ENCODE measurements at regions not wholly inside any gene's neighbourhood (a gene's known extent, or its start where the extent isn't known, plus 50 kb on each side); places are given as distances from the start of the nearest gene placed in this dataset.

DNA sequence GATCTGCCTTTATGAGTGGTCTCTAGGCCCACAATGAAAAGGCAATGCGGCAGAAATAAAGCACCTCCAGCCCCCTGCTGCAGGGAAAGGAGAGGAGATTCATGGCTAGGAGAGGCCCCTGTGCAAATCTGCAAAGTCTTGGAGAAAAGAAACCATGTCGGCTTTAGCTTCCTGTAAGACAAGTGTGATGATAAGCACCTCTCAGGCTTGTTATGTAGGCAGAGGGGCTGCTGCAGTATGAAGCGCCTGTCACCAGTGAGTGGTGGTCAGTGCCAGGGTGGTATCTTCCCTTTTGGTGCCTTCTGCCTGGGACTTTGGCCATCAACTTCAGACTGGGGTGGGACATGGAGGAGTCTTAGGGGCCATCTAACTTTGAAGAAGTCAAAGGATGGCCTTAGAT is 59.2 kb upstream of the ARHGEF3 start:
- DNase-seq, result no peak

DNA sequence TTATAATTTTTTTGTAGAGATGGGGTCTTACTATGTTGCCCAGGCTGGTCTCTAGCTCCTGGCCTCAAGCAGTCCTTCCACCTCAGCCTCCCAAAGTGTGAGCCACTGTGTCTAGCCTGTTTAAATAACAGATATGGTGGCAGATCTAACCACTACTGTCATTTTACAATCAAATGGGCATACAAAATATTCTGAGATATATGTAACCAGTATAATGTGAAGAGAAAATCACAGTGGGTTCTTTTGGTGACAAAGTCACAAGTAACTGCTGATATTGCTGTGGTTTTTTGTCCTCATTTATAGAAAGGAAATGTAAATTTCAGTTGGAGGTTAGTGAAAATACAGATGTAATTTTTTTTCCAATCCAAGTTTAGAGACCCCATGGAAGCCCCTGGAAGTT is 58.6 kb upstream of the ARHGEF3 start:
- DNase-seq, result no peak

DNA sequence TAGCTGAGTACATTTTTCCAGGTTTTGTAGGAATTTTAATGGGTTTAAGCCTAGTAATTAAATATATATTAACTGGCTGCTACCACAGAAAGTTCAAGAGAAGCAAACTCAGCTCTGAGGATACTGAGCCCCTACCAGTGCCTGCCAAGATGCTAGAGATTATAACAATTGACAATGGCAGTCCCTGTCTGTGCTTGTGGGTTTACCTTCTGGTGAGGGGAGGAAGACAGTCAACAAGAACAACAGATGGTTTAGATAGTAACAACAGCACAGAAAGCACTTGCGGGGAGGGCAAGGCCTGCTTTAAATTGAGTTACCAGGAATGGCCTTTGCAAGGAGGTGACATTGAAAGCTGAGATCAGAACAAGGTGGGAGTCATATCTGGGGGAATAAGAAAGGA is 56.6 kb upstream of the ARHGEF3 start:
- DNase-seq, result peak; percentile 32 to 83

DNA sequence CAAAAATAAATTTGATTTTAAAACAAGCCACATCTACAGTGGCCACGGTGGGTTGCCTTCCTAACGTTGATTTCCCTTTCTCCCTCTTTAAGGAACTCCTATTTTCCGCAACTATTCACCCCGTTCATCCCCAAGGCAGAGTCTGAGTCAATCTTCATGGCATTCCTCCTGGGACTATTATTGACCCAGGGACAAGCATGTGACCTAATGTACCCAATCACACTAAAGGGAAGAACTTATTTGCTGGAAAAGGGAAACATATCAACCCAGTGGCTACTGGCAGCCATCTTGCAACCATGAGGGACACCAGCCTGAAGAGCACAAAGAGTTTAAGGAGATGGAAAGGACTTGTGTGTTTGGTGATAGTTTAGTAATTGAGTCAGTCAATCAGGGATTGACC is 55.4 kb upstream of the ARHGEF3 start:
- DNase-seq, result no peak

DNA sequence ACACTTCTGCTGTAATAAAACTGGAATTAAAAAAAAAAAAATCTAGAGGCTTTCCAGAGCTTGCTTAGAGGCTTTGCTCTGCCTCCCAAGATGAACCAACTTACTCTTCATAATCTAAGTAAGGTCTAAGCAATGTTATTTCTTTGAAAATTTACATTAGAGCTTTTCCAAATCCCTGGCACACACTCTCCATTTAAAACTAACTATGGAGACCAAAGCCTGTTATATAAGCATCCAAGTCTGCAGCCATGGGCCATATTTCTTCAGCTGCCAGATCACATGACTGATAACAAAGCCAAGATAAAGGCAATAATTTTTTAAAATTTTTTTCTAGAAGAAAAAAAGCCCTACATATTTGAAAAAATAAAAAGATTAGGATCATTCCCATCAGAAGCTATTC is 55.0 kb upstream of the ARHGEF3 start:
- no peak for DNase-seq

DNA sequence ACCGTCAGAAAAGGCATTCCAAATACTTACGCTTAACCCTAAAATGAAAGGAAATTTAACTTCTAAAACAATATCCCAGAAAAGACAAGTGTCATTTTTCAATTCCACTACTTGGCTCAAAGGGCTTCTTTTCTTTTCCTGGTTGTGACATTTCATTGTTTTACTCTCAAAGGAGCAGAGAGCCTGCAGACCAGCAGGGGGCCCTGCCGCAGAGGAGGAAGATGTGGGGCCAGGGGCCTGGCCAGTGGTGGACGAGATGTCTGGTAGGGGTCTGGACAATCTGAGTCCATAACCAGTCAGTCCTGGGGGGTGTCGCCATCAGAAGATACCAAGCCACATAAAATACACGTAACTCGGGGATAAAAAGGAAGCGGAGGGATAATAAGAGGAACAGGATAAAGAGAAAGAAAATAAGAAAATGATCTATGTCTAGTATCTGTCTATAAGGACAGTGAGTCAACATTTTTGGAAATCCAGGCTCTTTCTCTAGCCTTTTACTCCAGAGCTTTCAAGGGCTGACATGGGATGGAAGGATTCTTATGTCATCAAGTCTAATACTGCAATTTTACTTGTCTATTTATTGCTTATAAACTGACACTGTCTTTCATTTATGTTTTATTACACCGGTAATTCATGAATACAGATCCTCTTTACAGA is 54.2 kb upstream of the ARHGEF3 start:
- DNase-seq, result peak in 1 of 2 experiments; percentile 28

DNA sequence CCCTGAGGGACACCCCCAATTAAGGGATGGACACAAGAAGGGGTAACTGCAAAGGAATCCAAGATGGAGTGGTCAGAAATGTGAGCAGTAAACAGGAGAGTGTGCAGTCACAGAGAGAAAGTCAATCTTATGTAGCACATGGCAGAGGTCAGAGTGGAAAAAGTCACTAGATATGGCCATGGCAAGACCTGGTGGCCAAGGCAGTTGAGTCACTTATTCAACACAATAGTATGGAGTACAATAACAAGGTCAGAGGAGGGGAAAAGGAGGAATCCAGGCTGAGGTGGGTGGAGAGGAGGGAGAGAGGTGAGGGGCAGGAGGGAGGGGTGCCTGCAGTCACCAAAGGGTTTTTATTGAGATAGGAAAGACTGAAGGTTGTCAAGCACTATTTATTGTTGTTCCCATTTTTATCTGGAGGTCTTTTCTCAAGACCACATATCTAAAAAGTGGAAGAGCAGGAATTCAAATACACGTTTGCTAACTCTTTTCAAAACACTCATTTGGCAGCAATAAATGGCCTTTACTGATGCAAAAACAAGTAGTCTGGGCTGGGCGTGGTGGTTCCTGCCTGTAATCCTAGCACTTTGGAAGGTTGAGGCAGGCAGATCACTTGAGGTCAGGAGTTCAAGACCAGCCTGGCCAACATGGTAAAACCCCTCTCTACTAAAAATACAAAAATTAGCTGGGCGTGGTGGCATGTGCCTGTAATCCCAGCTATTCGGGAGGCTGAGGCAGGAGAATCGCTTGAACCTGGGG is 53.3 kb upstream of the ARHGEF3 start:
- no peak for DNase-seq

DNA sequence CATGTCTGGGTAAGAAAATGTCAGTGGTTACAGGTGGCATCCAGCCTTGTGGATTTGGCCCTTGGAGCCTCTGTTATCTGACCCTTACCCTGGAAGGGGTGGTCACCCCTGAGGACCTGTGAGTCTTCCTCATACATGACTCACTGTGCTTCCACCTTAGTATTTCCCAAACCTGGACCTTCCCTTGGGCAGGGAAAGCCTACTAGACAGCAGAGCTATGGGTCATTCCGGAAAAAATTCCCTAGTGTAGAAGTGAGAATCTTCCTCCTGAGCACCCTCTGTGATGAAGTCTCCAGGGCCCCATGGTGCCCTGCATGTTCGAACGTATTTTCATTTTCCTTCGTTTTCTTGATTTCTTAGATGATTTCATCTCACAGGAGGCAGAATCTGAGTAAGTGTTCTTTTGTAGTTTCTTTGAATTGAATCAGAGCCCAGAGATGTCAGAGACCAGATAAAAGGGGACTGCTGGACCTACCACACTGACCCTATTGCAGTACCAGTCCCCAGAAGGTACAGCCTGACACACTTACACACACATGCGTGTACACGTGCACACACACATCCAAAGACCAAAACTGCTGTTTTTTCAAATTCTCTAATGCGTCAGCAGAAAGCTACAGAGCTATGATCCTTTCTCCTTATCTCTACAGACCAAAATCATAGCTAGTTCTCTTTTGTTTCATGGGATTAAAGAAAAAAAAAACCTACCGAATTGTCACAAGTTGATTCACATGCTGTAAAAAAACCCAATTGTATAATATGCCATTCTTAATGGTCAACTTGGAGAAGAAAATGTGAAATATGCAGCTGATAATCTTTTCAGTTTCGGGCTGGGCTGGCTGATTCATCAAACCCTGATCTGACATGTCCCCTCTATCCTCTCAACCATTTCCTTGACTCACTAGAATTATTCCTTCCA is 50.5 kb upstream of the ARHGEF3 start:
- DNase-seq, result no peak

Data from NCI-H524 (cell line).